ENCODE measurements at regions not wholly inside any gene's neighbourhood (a gene's known extent, or its start where the extent isn't known, plus 50 kb on each side); places are given as distances from the start of the nearest gene placed in this dataset.

DNA sequence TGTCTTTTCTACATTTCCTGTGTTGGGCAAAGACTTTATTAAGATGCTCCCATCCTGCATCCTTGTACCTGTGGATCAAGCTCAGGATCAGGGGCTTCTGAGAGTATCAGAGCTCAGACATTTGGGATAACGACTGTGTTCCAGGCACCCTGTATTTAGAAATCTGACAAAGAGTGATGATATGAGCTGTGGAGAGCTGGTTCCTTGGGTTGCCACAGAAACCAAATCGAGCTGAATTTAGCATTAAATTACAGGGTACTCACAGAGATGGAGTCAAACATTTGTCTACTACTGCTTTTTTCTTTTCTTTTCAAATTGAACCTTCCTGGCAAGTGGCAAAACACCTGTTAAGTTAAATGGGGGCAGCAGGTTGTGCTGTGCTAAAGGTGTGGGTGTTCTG, 110.6 kb downstream of the XCL2 start:
- TF ChIP-seq, protein P1, sequence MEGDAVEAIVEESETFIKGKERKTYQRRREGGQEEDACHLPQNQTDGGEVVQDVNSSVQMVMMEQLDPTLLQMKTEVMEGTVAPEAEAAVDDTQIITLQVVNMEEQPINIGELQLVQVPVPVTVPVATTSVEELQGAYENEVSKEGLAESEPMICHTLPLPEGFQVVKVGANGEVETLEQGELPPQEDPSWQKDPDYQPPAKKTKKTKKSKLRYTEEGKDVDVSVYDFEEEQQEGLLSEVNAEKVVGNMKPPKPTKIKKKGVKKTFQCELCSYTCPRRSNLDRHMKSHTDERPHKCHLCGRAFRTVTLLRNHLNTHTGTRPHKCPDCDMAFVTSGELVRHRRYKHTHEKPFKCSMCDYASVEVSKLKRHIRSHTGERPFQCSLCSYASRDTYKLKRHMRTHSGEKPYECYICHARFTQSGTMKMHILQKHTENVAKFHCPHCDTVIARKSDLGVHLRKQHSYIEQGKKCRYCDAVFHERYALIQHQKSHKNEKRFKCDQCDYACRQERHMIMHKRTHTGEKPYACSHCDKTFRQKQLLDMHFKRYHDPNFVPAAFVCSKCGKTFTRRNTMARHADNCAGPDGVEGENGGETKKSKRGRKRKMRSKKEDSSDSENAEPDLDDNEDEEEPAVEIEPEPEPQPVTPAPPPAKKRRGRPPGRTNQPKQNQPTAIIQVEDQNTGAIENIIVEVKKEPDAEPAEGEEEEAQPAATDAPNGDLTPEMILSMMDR (conservative IDR thresholded peaks at IDR 0.05): no peak
- TF ChIP-seq ZFX (IDR thresholded peaks at IDR 0.05): no peak

Measured in C4-2B (cell line).